Glutamatergic neuron (in vitro differentiated cells): ENCODE measurements at regions not wholly inside any gene's neighbourhood (a gene's known extent, or its start where the extent isn't known, plus 50 kb on each side); places are given as distances from the start of the nearest gene placed in this dataset.

Experiments
- DNase-seq: peaks from one replicate; pipeline ENCODE4 v3.0.0; 2022
- H3K27ac Mint-ChIP-seq: one replicate; pipeline ENCODE4 v1.8.0; 2020; ENCODE audit warnings: mild to moderate bottlenecking, mixed read lengths, inconsistent platforms; ENCODE audit not compliant: unreplicated experiment
- H3K27me3 Mint-ChIP-seq: one replicate; pipeline ENCODE4 v1.8.0; 2020; ENCODE audit warnings: mild to moderate bottlenecking, moderate library complexity, mixed read lengths, inconsistent platforms; ENCODE audit not compliant: unreplicated experiment
- H3K36me3 Mint-ChIP-seq: one replicate; pipeline ENCODE4 v1.8.0; 2020; ENCODE audit warnings: mild to moderate bottlenecking, mixed read lengths, inconsistent platforms; ENCODE audit not compliant: unreplicated experiment
- H3K4me1 Mint-ChIP-seq: one replicate; pipeline ENCODE4 v1.8.0; 2020; ENCODE audit warnings: mild to moderate bottlenecking, low read depth, mixed read lengths, inconsistent platforms; ENCODE audit not compliant: unreplicated experiment
- H3K4me3 Mint-ChIP-seq: one replicate; pipeline ENCODE4 v1.8.0; 2020; ENCODE audit warnings: mild to moderate bottlenecking, mixed read lengths, inconsistent platforms; ENCODE audit not compliant: unreplicated experiment
- H3K9me3 Mint-ChIP-seq: one replicate; pipeline ENCODE4 v1.8.0; 2020; ENCODE audit warnings: mild to moderate bottlenecking, moderate library complexity, mixed read lengths, inconsistent platforms; ENCODE audit not compliant: unreplicated experiment
- TF ChIP-seq, protein P1 (sequence below): fragments of 200-600 bp; sonication (generic); IDR thresholded peaks from one replicate; pipeline ENCODE4 v1.5.0; 2021; ENCODE audit not compliant: partially characterized antibody, unreplicated experiment

DNA sequence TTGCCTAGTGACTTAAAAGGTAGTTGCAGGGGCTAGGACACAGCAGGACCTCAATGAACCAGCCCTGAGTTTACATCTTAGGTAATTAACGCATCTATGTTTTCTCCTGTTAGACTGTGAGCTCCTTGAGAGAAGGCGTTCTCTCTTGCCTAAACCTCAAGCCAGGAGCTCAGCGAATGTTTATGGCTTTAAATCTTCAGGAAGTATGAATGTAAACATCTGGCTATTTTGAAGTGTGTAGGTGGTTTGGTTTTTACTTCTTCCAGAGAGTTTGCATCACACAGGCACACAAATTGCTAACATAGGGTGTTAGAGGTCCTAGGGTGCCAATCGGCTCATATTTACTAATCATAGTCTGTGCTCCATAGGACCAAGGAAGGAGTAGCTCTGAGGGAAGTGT, 387.7 kb upstream of the ZNF507 start:
- no peak for DNase-seq
- Mint-ChIP-seq H3K27me3 (no peaks in the 10 kb centered on the region), H3K36me3 (no peaks in the 10 kb centered on the region), H3K4me3 (no peak overlapping the region), H3K9me3 (peaks cover 2% of the 10 kb centered on the region), H3K27ac (no peak overlapping the region), H3K4me1 (peaks cover 17% of the 10 kb centered on the region)
- TF ChIP-seq, protein P1, sequence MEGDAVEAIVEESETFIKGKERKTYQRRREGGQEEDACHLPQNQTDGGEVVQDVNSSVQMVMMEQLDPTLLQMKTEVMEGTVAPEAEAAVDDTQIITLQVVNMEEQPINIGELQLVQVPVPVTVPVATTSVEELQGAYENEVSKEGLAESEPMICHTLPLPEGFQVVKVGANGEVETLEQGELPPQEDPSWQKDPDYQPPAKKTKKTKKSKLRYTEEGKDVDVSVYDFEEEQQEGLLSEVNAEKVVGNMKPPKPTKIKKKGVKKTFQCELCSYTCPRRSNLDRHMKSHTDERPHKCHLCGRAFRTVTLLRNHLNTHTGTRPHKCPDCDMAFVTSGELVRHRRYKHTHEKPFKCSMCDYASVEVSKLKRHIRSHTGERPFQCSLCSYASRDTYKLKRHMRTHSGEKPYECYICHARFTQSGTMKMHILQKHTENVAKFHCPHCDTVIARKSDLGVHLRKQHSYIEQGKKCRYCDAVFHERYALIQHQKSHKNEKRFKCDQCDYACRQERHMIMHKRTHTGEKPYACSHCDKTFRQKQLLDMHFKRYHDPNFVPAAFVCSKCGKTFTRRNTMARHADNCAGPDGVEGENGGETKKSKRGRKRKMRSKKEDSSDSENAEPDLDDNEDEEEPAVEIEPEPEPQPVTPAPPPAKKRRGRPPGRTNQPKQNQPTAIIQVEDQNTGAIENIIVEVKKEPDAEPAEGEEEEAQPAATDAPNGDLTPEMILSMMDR: no peak

- TF ChIP-seq, protein P1: no peak
- peaks cover 2% of the 10 kb centered on the region for H3K9me3 Mint-ChIP-seq
- DNase-seq: no peak
- H3K36me3 Mint-ChIP-seq: no peaks in the 10 kb centered on the region
- no peaks in the 10 kb centered on the region for H3K27me3 Mint-ChIP-seq
- no peak overlapping the region for H3K4me3 Mint-ChIP-seq
- no peak overlapping the region for H3K27ac Mint-ChIP-seq
- peaks cover 17% of the 10 kb centered on the region for H3K4me1 Mint-ChIP-seq
Observed at GRCh38 chr19:31959527-31960018, 385.8 kb upstream of the ZNF507 start.

GRCh38 chr19:31960474-31960873, 384.9 kb upstream of the ZNF507 start:
- no peak overlapping the region for H3K4me3 Mint-ChIP-seq
- H3K4me1 Mint-ChIP-seq: peaks cover 17% of the 10 kb centered on the region
- peaks cover 2% of the 10 kb centered on the region for H3K9me3 Mint-ChIP-seq
- no peaks in the 10 kb centered on the region for H3K36me3 Mint-ChIP-seq
- TF ChIP-seq, protein P1: no peak
- DNase-seq: no peak
- H3K27me3 Mint-ChIP-seq: no peaks in the 10 kb centered on the region
- H3K27ac Mint-ChIP-seq: no peak overlapping the region

- Mint-ChIP-seq H3K4me3 (no peak overlapping the region), H3K27me3 (no peaks in the 10 kb centered on the region), H3K27ac (no peak overlapping the region), H3K9me3 (peaks cover 2% of the 10 kb centered on the region), H3K36me3 (no peaks in the 10 kb centered on the region), H3K4me1 (peaks cover 17% of the 10 kb centered on the region)
- TF ChIP-seq, protein P1: no peak
- DNase-seq: no peak
Observed at GRCh38 chr19:31961191-31961590, 384.2 kb upstream of the ZNF507 start.

GRCh38 chr19:31961667-31962066, 383.7 kb upstream of the ZNF507 start:
- TF ChIP-seq, protein P1: no peak
- H3K27ac Mint-ChIP-seq: no peak overlapping the region
- DNase-seq: no peak
- H3K9me3 Mint-ChIP-seq: peaks cover 2% of the 10 kb centered on the region
- peaks cover 17% of the 10 kb centered on the region for H3K4me1 Mint-ChIP-seq
- H3K4me3 Mint-ChIP-seq: no peak overlapping the region
- no peaks in the 10 kb centered on the region for H3K36me3 Mint-ChIP-seq
- H3K27me3 Mint-ChIP-seq: no peaks in the 10 kb centered on the region
